ENCODE measurements at regions not wholly inside any gene's neighbourhood (a gene's known extent, or its start where the extent isn't known, plus 50 kb on each side); places are given as distances from the start of the nearest gene placed in this dataset.

DNA sequence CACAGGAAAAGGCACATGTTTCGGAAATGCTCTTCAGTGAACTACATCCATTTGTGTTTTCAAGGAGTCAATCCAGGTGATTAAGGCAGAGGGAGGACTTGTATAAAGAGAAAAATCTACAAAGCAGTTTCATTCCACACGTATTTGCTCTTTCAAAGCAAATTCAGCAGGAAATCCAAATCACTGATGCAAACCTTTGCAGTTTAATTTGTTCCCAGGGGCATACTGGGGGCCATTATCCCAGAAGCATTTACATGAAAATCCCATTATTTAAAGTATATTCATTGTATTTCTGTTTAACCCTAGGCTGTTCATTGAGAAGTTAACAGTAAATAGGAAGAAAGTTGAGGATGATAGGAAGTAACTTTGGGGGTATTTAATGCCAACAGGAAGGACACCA, 147.9 kb downstream of the PMP22 start:
- 76 to 80% methylated on average over 1 to 2 of the region's 2 CpGs for whole genome bisulfite sequencing, 2 experiments (ENCODE audit: insufficient coverage in 1 of 2, insufficient read length in 1 of 2)
- Mint-ChIP-seq H3K4me3 (no peak overlapping the region), H3K9me3 (peaks cover 13% of the 10 kb centered on the region), H3K27me3 (ENCODE audit: insufficient read depth) (no peaks in the 10 kb centered on the region), H3K4me1 (no peaks in the 10 kb centered on the region), H3K36me3 (ENCODE audit: low read depth) (no peaks in the 10 kb centered on the region), H3K27ac (no peak overlapping the region)
- no peak overlapping the region for H3K27ac ChIP-seq (ENCODE audit: low read depth, low read length)
- H3K9me3 ChIP-seq (ENCODE audit: control insufficient read depth, low read length) = peaks cover 17% of the 10 kb centered on the region
- no peak overlapping the region for H3K9ac ChIP-seq (ENCODE audit: extremely low read depth, low read length, poor library complexity, severe bottlenecking)
- no peak for DNase-seq
- H3K4me3 ChIP-seq (ENCODE audit: low read length) = no peak overlapping the region
- H3K27me3 ChIP-seq (ENCODE audit: control insufficient read depth, insufficient read depth, low read length, poor library complexity, severe bottlenecking) = no peaks in the 10 kb centered on the region
- no peaks in the 10 kb centered on the region for H3K36me3 ChIP-seq (ENCODE audit: control insufficient read depth, insufficient read depth, low read length)
- H3K4me1 ChIP-seq (ENCODE audit: control insufficient read depth, insufficient read depth, low read length) = no peaks in the 10 kb centered on the region
- TF ChIP-seq, protein P1, sequence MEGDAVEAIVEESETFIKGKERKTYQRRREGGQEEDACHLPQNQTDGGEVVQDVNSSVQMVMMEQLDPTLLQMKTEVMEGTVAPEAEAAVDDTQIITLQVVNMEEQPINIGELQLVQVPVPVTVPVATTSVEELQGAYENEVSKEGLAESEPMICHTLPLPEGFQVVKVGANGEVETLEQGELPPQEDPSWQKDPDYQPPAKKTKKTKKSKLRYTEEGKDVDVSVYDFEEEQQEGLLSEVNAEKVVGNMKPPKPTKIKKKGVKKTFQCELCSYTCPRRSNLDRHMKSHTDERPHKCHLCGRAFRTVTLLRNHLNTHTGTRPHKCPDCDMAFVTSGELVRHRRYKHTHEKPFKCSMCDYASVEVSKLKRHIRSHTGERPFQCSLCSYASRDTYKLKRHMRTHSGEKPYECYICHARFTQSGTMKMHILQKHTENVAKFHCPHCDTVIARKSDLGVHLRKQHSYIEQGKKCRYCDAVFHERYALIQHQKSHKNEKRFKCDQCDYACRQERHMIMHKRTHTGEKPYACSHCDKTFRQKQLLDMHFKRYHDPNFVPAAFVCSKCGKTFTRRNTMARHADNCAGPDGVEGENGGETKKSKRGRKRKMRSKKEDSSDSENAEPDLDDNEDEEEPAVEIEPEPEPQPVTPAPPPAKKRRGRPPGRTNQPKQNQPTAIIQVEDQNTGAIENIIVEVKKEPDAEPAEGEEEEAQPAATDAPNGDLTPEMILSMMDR (conservative IDR thresholded peaks at IDR 0.05) = no peak

DNA sequence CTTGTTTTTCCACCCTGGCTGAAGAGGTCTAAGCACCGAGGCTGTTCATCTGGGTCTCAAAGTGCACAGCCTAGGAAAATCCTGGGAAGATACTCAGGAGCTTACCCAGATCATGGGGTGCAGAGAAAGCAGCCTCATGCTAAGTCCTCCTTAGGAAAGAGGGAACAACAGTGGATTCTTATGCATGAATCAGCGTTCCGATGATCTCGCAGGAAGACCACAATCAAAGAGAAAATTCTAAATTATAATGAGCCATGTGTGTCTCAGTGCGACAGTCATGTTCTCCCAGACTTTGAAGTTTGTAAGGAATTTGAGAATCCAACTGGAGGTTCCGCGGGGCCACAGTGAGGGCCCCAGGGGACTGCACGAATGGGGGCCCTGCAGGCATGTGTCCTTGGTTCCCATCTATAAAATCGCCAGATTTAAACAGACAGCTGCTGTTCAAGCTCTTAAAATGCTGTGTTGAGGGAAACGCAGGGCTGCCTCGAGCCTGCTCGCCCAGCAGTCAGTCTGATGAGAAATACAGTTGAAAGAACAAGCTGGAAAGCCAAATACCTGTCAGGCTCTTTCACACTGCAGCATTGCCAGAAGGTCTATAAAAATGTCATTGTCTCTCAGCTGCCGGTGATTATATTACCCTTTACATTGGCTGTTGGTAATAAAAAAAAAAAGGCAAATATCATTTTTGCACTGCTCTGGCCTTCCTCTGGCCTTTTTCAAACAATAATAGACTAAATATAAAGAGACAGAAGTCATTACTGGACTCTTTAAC, 152.1 kb downstream of the PMP22 start:
- H3K27ac ChIP-seq (ENCODE audit: low read depth, low read length) = no peak overlapping the region
- TF ChIP-seq, protein P1 (conservative IDR thresholded peaks at IDR 0.05) = no peak
- H3K9me3 Mint-ChIP-seq = peaks cover 13% of the 10 kb centered on the region
- no peak overlapping the region for H3K27ac Mint-ChIP-seq
- no peak overlapping the region for H3K4me3 Mint-ChIP-seq
- H3K36me3 ChIP-seq (ENCODE audit: control insufficient read depth, insufficient read depth, low read length) = no peaks in the 10 kb centered on the region
- 86 to 87% methylated on average over 13 of the region's 13 CpGs for WGBS, 2 experiments (ENCODE audit: insufficient coverage in 1 of 2, insufficient read length in 1 of 2)
- H3K27me3 ChIP-seq (ENCODE audit: control insufficient read depth, insufficient read depth, low read length, poor library complexity, severe bottlenecking) = no peaks in the 10 kb centered on the region
- H3K9ac ChIP-seq (ENCODE audit: extremely low read depth, low read length, poor library complexity, severe bottlenecking) = no peak overlapping the region
- peak; percentile 39 for DNase-seq
- no peaks in the 10 kb centered on the region for H3K4me1 Mint-ChIP-seq
- peaks cover 17% of the 10 kb centered on the region for H3K9me3 ChIP-seq (ENCODE audit: control insufficient read depth, low read length)
- no peaks in the 10 kb centered on the region for H3K36me3 Mint-ChIP-seq (ENCODE audit: low read depth)
- no peak overlapping the region for H3K4me3 ChIP-seq (ENCODE audit: low read length)
- no peaks in the 10 kb centered on the region for H3K27me3 Mint-ChIP-seq (ENCODE audit: insufficient read depth)
- no peaks in the 10 kb centered on the region for H3K4me1 ChIP-seq (ENCODE audit: control insufficient read depth, insufficient read depth, low read length)

DNA sequence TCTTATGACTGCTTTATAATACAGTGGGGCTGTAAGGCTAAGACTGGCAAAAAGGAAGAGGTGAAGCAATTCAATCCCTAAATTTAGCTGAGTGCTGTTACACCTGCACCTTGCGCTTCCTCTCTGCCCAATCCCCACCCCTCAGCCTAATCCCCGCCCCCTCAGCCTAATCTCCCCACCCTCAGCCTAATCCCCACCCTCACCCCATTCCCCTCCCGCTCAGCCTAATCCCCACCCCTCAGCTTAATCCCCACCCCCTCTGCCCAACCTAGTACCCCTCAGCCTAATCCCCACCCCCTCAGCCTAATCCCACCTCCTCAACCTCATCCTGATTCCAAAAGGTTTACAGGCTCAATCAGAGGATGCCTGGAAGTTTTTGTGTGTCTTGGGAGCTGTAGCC, 155.5 kb downstream of the PMP22 start:
- TF ChIP-seq, protein P1 (conservative IDR thresholded peaks at IDR 0.05) = no peak
- no peaks in the 10 kb centered on the region for H3K36me3 Mint-ChIP-seq (ENCODE audit: low read depth)
- H3K9ac ChIP-seq (ENCODE audit: extremely low read depth, low read length, poor library complexity, severe bottlenecking) = no peak overlapping the region
- H3K27ac ChIP-seq (ENCODE audit: low read depth, low read length) = no peak overlapping the region
- WGBS, 2 experiments (ENCODE audit: insufficient coverage in 1 of 2, insufficient read length in 1 of 2) = 43% methylated on average over 2 of the region's 3 CpGs; no CpG with 5 or more reads in 1 of the 2 experiments
- no peak overlapping the region for H3K27ac Mint-ChIP-seq
- no peak overlapping the region for H3K4me3 ChIP-seq (ENCODE audit: low read length)
- peaks cover 3% of the 10 kb centered on the region for H3K4me1 Mint-ChIP-seq
- H3K27me3 Mint-ChIP-seq (ENCODE audit: insufficient read depth) = no peaks in the 10 kb centered on the region
- H3K9me3 ChIP-seq (ENCODE audit: control insufficient read depth, low read length) = no peaks in the 10 kb centered on the region
- DNase-seq = peak; percentile 85
- no peaks in the 10 kb centered on the region for H3K9me3 Mint-ChIP-seq
- no peaks in the 10 kb centered on the region for H3K27me3 ChIP-seq (ENCODE audit: control insufficient read depth, insufficient read depth, low read length, poor library complexity, severe bottlenecking)
- no peaks in the 10 kb centered on the region for H3K36me3 ChIP-seq (ENCODE audit: control insufficient read depth, insufficient read depth, low read length)
- H3K4me1 ChIP-seq (ENCODE audit: control insufficient read depth, insufficient read depth, low read length) = no peaks in the 10 kb centered on the region
- H3K4me3 Mint-ChIP-seq = no peak overlapping the region
